ENCODE measurements at regions not wholly inside any gene's neighbourhood (a gene's known extent, or its start where the extent isn't known, plus 50 kb on each side); places are given as distances from the start of the nearest gene placed in this dataset.

GRCh38 chr5:175305251-175305650 lies 138.7 kb downstream of the DRD1 start:
- TF ChIP-seq, protein P1, sequence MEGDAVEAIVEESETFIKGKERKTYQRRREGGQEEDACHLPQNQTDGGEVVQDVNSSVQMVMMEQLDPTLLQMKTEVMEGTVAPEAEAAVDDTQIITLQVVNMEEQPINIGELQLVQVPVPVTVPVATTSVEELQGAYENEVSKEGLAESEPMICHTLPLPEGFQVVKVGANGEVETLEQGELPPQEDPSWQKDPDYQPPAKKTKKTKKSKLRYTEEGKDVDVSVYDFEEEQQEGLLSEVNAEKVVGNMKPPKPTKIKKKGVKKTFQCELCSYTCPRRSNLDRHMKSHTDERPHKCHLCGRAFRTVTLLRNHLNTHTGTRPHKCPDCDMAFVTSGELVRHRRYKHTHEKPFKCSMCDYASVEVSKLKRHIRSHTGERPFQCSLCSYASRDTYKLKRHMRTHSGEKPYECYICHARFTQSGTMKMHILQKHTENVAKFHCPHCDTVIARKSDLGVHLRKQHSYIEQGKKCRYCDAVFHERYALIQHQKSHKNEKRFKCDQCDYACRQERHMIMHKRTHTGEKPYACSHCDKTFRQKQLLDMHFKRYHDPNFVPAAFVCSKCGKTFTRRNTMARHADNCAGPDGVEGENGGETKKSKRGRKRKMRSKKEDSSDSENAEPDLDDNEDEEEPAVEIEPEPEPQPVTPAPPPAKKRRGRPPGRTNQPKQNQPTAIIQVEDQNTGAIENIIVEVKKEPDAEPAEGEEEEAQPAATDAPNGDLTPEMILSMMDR (IDR thresholded peaks at IDR 0.05): no peak
- no peak for TF ChIP-seq HMGXB4 (CRISPR knock-in tag; IDR thresholded peaks at IDR 0.05)

Measured in WTC11 (cell line).